Right atrium auricular region (tissue), 2 donors: ENCODE measurements at regions not wholly inside any gene's neighbourhood (a gene's known extent, or its start where the extent isn't known, plus 50 kb on each side); places are given as distances from the start of the nearest gene placed in this dataset.

ENCODE experiments used
- DNase-seq: peaks from one replicate; pipeline ENCODE4 v3.0.0-alpha.2; 2019; ENCODE audit warnings: low spot score
- H3K27ac ChIP-seq, 2 donors: fragments of 200-600 bp; sonication (generic); 1 replicate in 1 of 2; 2 replicates in 1 of 2; pipeline ENCODE4 v1.5.1; 2016 to 2019
- H3K27me3 ChIP-seq, 2 donors: fragments of 200-600 bp; sonication (generic); one replicate each; pipeline versions ENCODE4 v1.5.1 to v1.6.0; 2017 to 2019
- H3K36me3 ChIP-seq: fragments of 200-600 bp; sonication (generic); one replicate; pipeline ENCODE4 v1.5.1; 2016
- H3K4me1 ChIP-seq, 2 donors: fragments of 200-600 bp; sonication (generic); one replicate each; pipeline versions ENCODE4 v1.5.1 to v1.6.0; 2017 to 2019
- H3K4me3 ChIP-seq, 2 donors: fragments of 200-600 bp; sonication (generic); 1 replicate in 1 of 2; 2 replicates in 1 of 2; pipeline ENCODE4 v1.5.1; 2017 to 2019; ENCODE audit warnings: mild to moderate bottlenecking in 1 of 2, moderate library complexity in 1 of 2
- H3K9me3 ChIP-seq, 2 donors: fragments of 200-600 bp; sonication (generic); one replicate each; pipeline ENCODE4 v1.5.1; 2019
- TF ChIP-seq, protein P1 (sequence below), 2 donors: fragments of 200-600 bp; sonication (generic); IDR thresholded peaks; one replicate each; pipeline ENCODE4 v1.5.1; 2019; ENCODE audit warnings: antibody characterized with exemption in 2 of 2

- peaks cover 0 to 9% of the 10 kb centered on the region in 2 donors for H3K9me3 ChIP-seq
- H3K27ac ChIP-seq, result no peak overlapping the region
- H3K36me3 ChIP-seq, result no peaks in the 10 kb centered on the region
- no peak overlapping the region for H3K4me3 ChIP-seq
- DNase-seq, result no peak
- H3K4me1 ChIP-seq, result peaks cover 0 to 8% of the 10 kb centered on the region in 2 donors
- no peaks in the 10 kb centered on the region for H3K27me3 ChIP-seq
- TF ChIP-seq, protein P1, sequence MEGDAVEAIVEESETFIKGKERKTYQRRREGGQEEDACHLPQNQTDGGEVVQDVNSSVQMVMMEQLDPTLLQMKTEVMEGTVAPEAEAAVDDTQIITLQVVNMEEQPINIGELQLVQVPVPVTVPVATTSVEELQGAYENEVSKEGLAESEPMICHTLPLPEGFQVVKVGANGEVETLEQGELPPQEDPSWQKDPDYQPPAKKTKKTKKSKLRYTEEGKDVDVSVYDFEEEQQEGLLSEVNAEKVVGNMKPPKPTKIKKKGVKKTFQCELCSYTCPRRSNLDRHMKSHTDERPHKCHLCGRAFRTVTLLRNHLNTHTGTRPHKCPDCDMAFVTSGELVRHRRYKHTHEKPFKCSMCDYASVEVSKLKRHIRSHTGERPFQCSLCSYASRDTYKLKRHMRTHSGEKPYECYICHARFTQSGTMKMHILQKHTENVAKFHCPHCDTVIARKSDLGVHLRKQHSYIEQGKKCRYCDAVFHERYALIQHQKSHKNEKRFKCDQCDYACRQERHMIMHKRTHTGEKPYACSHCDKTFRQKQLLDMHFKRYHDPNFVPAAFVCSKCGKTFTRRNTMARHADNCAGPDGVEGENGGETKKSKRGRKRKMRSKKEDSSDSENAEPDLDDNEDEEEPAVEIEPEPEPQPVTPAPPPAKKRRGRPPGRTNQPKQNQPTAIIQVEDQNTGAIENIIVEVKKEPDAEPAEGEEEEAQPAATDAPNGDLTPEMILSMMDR (IDR thresholded peaks at IDR 0.05), result no peak
These were observed 57.4 kb upstream of the LDAH start for GRCh38 chr2:20880221-20880771.

DNA sequence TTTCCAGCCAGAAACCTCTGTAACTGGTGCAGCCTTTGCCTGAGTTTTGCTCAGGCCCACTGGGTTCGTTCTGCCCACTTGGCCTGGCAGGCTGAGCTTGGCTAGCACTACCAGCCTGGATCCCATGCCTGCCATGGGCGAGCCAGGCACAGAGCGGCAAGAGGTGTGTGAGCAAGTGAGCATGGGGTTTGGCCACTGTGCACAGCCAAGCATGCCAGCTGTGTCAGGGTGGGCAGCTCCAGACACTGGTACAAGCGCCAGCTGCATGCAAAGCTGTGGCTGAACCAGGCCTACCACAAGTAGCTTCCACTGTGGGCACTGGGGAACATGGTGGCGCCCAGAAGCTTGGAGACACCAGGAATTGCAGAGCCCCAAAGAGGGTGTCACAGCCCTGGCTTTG, 56.3 kb upstream of the LDAH start:
- Histone ChIP-seq H3K27me3 (no peaks in the 10 kb centered on the region), H3K4me3 (no peak overlapping the region), H3K27ac (no peak overlapping the region), H3K36me3 (no peaks in the 10 kb centered on the region), H3K9me3 (peaks cover 0 to 9% of the 10 kb centered on the region in 2 donors), H3K4me1 (peaks cover 0 to 8% of the 10 kb centered on the region in 2 donors)
- TF ChIP-seq, protein P1 (IDR thresholded peaks at IDR 0.05), result no peak
- no peak for DNase-seq

- Histone ChIP-seq H3K4me1 (peaks cover 0 to 8% of the 10 kb centered on the region in 2 donors), H3K27ac (no peak overlapping the region), H3K4me3 (no peak overlapping the region), H3K36me3 (no peaks in the 10 kb centered on the region), H3K9me3 (peaks cover 0 to 9% of the 10 kb centered on the region in 2 donors), H3K27me3 (no peaks in the 10 kb centered on the region)
- TF ChIP-seq, protein P1 (IDR thresholded peaks at IDR 0.05), result no peak
- DNase-seq, result no peak
These were observed 55.1 kb upstream of the LDAH start for GRCh38 chr2:20877960-20878359.
